LNCAP (cell line): ENCODE measurements at regions not wholly inside any gene's neighbourhood (a gene's known extent, or its start where the extent isn't known, plus 50 kb on each side); places are given as distances from the start of the nearest gene placed in this dataset.

Experiments used
- TF ChIP-seq, protein P1 (sequence below): fragments of 450-650 bp; IDR thresholded peaks from 2 replicates; pipeline ENCODE4 v1.5.1; 2017; ENCODE audit warnings: mild to moderate bottlenecking

GRCh38 chr3:10575601-10576160, 70.3 kb upstream of the ATP2B2 start:
- TF ChIP-seq, protein P1, sequence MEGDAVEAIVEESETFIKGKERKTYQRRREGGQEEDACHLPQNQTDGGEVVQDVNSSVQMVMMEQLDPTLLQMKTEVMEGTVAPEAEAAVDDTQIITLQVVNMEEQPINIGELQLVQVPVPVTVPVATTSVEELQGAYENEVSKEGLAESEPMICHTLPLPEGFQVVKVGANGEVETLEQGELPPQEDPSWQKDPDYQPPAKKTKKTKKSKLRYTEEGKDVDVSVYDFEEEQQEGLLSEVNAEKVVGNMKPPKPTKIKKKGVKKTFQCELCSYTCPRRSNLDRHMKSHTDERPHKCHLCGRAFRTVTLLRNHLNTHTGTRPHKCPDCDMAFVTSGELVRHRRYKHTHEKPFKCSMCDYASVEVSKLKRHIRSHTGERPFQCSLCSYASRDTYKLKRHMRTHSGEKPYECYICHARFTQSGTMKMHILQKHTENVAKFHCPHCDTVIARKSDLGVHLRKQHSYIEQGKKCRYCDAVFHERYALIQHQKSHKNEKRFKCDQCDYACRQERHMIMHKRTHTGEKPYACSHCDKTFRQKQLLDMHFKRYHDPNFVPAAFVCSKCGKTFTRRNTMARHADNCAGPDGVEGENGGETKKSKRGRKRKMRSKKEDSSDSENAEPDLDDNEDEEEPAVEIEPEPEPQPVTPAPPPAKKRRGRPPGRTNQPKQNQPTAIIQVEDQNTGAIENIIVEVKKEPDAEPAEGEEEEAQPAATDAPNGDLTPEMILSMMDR: no peak

- TF ChIP-seq, protein P1: no peak
Observed at GRCh38 chr3:10577486-10577885, 72.1 kb upstream of the ATP2B2 start.

- TF ChIP-seq, protein P1: no peak
Observed at GRCh38 chr3:10580426-10580825, 75.0 kb upstream of the ATP2B2 start.

GRCh38 chr3:10581251-10581650, 75.9 kb upstream of the ATP2B2 start:
- TF ChIP-seq, protein P1: no peak

DNA sequence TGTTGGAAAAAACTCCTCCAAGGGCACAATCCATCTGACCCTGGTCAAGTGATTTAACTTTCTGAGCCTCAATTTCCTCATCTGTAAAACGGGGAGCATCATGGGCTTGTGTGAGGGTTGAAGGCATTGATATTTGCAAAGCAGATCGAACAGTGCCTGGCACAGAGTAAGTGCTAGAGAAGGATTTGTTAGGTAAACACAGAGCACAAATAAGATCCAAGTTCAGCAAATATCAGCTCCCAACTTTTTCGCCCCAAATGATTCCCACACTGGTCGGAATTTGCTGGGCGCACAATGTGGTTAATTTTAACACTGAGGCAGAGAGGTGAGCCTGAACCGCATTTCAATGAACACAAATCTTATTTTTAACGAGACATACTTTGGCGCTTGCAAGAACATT, 76.3 kb upstream of the ATP2B2 start:
- TF ChIP-seq, protein P1: no peak

DNA sequence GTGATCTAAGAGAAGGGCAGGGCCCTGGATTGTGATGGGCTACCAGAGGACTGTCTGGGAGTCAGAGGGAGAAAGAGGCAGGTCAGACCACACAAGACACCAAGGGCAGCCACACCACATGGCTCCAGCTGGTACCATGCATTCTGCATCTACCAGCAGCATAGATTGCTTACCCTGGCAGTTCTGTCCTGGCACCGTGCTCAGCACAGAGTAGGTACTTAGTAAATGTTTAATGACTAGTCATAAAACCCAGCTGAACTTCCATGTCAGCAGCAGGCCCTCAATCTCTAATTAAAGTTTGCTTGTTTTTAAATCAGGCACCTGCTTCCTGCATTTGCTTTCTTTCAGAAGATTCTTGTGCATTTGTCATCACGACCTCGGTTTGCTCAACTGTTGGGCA, 77.3 kb upstream of the ATP2B2 start:
- TF ChIP-seq, protein P1: no peak

DNA sequence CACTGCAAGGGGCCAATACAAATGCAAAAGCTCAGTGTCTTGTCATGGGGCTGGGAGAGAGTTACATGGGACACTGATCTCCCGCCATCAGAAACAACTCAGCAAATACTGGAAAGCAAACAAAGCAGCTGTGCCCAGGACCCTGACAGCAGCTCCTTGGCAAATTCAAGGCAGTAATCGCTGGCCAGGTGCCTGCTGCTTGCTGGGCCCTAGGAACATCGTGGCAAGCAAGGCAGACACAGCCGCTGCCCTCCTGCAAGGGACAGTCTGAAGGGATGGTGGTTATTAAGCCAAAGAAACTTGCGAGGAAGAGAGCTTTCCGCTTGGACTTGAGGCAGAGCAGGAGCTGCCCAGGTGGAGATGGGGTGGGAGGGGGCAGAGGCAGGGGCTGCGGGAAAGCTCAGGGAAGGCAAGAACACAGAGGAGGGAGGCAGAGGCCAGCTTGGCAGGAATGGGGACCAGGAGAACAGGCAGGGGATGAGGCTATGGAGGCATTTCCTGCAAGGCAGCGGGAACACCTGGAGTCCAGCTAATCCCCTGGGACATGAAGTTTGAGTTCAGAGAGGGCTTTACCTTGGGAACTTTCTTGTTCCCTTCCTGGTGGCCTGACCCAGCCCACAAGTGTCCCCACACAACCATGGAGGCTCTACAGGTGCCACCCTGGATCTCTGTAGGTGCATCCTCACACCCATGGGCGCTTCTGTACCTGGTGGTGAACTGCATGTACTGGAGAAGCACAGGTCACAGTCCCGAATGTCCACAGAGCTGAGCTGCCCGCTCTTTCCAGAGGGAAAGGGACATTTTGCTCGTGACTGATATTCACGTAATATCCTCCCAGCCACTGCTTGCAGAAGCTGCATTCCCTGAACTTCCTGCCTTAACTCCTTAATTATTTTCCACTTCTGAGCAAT, 78.7 kb upstream of the ATP2B2 start:
- TF ChIP-seq, protein P1: no peak
